ENCODE measurements at regions not wholly inside any gene's neighbourhood (a gene's known extent, or its start where the extent isn't known, plus 50 kb on each side); places are given as distances from the start of the nearest gene placed in this dataset.

- TF ChIP-seq EP300 (IDR thresholded peaks at IDR 0.05; ENCODE audit: borderline replicate concordance in 1 of 2, low read depth in 2 of 2, low read length in 2 of 2): no peak
These were observed 139.2 kb downstream of the ASMT start (continued) for GRCh38 chrX:1754077-1754476.

Measured in H1 (cell line).